HEK293 (cell line): ENCODE measurements at regions not wholly inside any gene's neighbourhood (a gene's known extent, or its start where the extent isn't known, plus 50 kb on each side); places are given as distances from the start of the nearest gene placed in this dataset.

Experiments used
- CTCF ChIA-PET: fragments of 350-600 bp; formaldehyde crosslinking; extraction: SDS; loops from one replicate; lab custom pipeline; 2021; ENCODE audit warnings: antibody characterized with exemption; lab: Yijun Ruan, JAX
- POLR2A ChIA-PET: fragments of 300-600 bp; formaldehyde crosslinking; extraction: SDS; loops from one replicate; lab custom pipeline; 2020; ENCODE audit warnings: antibody characterized with exemption, inconsistent platforms; lab: Yijun Ruan, JAX
- H3K27ac ChIP-seq: fragments of 200-500 bp; sonication (Bioruptor generic); 2 replicates; pipeline ENCODE4 v1.5.1; 2014; ENCODE audit warnings: low read depth, low read length, control low read depth, inconsistent platforms; ENCODE audit errors: extremely low read depth
- H3K36me3 ChIP-seq, 2 experiments: fragments of 200-500 bp in 1 of 2; sonication (Bioruptor generic) in 1 of 2; 1 replicate in 1 of 2; 2 replicates in 1 of 2; pipeline ENCODE4 v1.5.1; 2014 to 2017; ENCODE audit warnings: inconsistent platforms in 2 of 2, low read length in 2 of 2; ENCODE audit not compliant: control insufficient read depth in 2 of 2, insufficient read depth in 1 of 2
- H3K4me1 ChIP-seq: fragments of 200-500 bp; sonication (Bioruptor generic); 2 replicates; pipeline ENCODE4 v1.5.1; 2014; ENCODE audit warnings: mild to moderate bottlenecking, low read length, inconsistent platforms; ENCODE audit not compliant: control insufficient read depth, insufficient read depth
- H3K4me3 ChIP-seq: 2 replicates; pipeline ENCODE4 v1.5.1; 2011; ENCODE audit warnings: low read depth, mild to moderate bottlenecking, control low read depth, low read length, moderate library complexity
- H3K9me3 ChIP-seq: fragments of 200-500 bp; sonication (Bioruptor generic); 2 replicates; pipeline ENCODE4 v1.5.1; 2014; ENCODE audit warnings: low read depth, low read length, inconsistent platforms; ENCODE audit not compliant: control insufficient read depth, insufficient read depth
- GLI2 ChIP-seq: fragments of 450-650 bp; formaldehyde crosslinking; IDR thresholded peaks from 2 replicates; pipeline ENCODE4; 2017; ENCODE audit warnings: missing biosample characterization, missing genetic modification characterization, low read depth, borderline replicate concordance
- GLIS2 ChIP-seq: fragments of 450-650 bp; formaldehyde crosslinking; IDR thresholded peaks from 2 replicates; pipeline ENCODE4 v1.5.1; 2016; ENCODE audit warnings: missing biosample characterization, missing genetic modification characterization
- KLF7 ChIP-seq: fragments of 450-650 bp; formaldehyde crosslinking; IDR thresholded peaks from 2 replicates; pipeline ENCODE4 v1.5.1; 2016; ENCODE audit warnings: missing biosample characterization, missing genetic modification characterization, borderline replicate concordance
- OSR2 ChIP-seq: fragments of 450-650 bp; formaldehyde crosslinking; IDR thresholded peaks from 2 replicates; pipeline ENCODE4 v1.5.1; 2016; ENCODE audit warnings: missing biosample characterization, missing genetic modification characterization
- PRDM1 ChIP-seq: fragments of 450-650 bp; formaldehyde crosslinking; IDR thresholded peaks from 2 replicates; pipeline ENCODE4; 2016; ENCODE audit warnings: missing biosample characterization, missing genetic modification characterization
- SALL2 ChIP-seq: fragments of 450-650 bp; formaldehyde crosslinking; IDR thresholded peaks from 2 replicates; pipeline ENCODE4 v1.5.0; 2017; ENCODE audit warnings: missing biosample characterization, mild to moderate bottlenecking, missing genetic modification characterization, borderline replicate concordance
- YY2 ChIP-seq: fragments of 450-650 bp; formaldehyde crosslinking; IDR thresholded peaks from 2 replicates; pipeline ENCODE4 v1.5.1; 2016; ENCODE audit warnings: missing biosample characterization, missing genetic modification characterization
- ZBTB7A ChIP-seq: fragments of 450-650 bp; formaldehyde crosslinking; IDR thresholded peaks from 2 replicates; pipeline ENCODE4 v1.5.1; 2016; ENCODE audit warnings: low read depth, missing biosample characterization, missing genetic modification characterization
- ZFP69B ChIP-seq: fragments of 450-650 bp; formaldehyde crosslinking; IDR thresholded peaks from 2 replicates; pipeline ENCODE4 v1.5.1; 2016; ENCODE audit warnings: missing biosample characterization, missing genetic modification characterization
- ZIC2 ChIP-seq: fragments of 450-650 bp; formaldehyde crosslinking; IDR thresholded peaks from 2 replicates; pipeline ENCODE4 v1.5.1; 2016; ENCODE audit warnings: missing biosample characterization, missing genetic modification characterization
- ZNF140 ChIP-seq: fragments of 450-650 bp; formaldehyde crosslinking; IDR thresholded peaks from 2 replicates; pipeline ENCODE4 v1.5.1; 2016; ENCODE audit warnings: missing biosample characterization, missing genetic modification characterization
- ZNF391 ChIP-seq: fragments of 450-650 bp; formaldehyde crosslinking; IDR thresholded peaks from 2 replicates; pipeline ENCODE4 v1.5.1; 2016; ENCODE audit warnings: low read depth, missing biosample characterization, missing genetic modification characterization, borderline replicate concordance
- ZNF514 ChIP-seq: fragments of 450-650 bp; formaldehyde crosslinking; IDR thresholded peaks from 2 replicates; pipeline ENCODE4 v1.5.1; 2016; ENCODE audit warnings: missing biosample characterization, missing genetic modification characterization
- ZNF548 ChIP-seq: fragments of 450-650 bp; formaldehyde crosslinking; IDR thresholded peaks from 2 replicates; pipeline ENCODE4 v1.5.1; 2016; ENCODE audit warnings: missing biosample characterization, missing genetic modification characterization
- ZNF558 ChIP-seq: fragments of 450-650 bp; formaldehyde crosslinking; IDR thresholded peaks from 2 replicates; pipeline ENCODE4 v1.5.1; 2016; ENCODE audit warnings: missing biosample characterization, missing genetic modification characterization
- ZNF560 ChIP-seq: fragments of 450-650 bp; formaldehyde crosslinking; IDR thresholded peaks from 2 replicates; pipeline ENCODE4 v1.5.1; 2017; ENCODE audit warnings: missing biosample characterization, missing genetic modification characterization, borderline replicate concordance
- ZNF610 ChIP-seq: fragments of 450-650 bp; formaldehyde crosslinking; IDR thresholded peaks from 2 replicates; pipeline ENCODE4 v1.5.1; 2016; ENCODE audit warnings: missing biosample characterization, missing genetic modification characterization, borderline replicate concordance
- ZNF701 ChIP-seq: fragments of 450-650 bp; formaldehyde crosslinking; IDR thresholded peaks from 2 replicates; pipeline ENCODE4 v1.5.1; 2016; ENCODE audit warnings: missing biosample characterization, missing genetic modification characterization
- TF ChIP-seq, protein P1 (sequence below): fragments of 450-650 bp; formaldehyde crosslinking; IDR thresholded peaks from 2 replicates; pipeline ENCODE4 v1.5.1; 2016; ENCODE audit warnings: missing biosample characterization, missing genetic modification characterization
- TF ChIP-seq, protein P2 (sequence below): fragments of 450-650 bp; formaldehyde crosslinking; IDR thresholded peaks from 2 replicates; pipeline ENCODE4 v1.5.1; 2016; ENCODE audit warnings: missing biosample characterization, missing genetic modification characterization
- TF ChIP-seq, protein P3 (sequence below): fragments of 450-650 bp; formaldehyde crosslinking; IDR thresholded peaks from 2 replicates; pipeline ENCODE4 v1.5.0; 2017; ENCODE audit warnings: missing biosample characterization, missing genetic modification characterization, borderline replicate concordance
- TF ChIP-seq, protein P4 (sequence below): fragments of 450-650 bp; formaldehyde crosslinking; IDR thresholded peaks from 2 replicates; pipeline ENCODE4 v1.5.1; 2016; ENCODE audit warnings: missing biosample characterization, missing genetic modification characterization

DNA sequence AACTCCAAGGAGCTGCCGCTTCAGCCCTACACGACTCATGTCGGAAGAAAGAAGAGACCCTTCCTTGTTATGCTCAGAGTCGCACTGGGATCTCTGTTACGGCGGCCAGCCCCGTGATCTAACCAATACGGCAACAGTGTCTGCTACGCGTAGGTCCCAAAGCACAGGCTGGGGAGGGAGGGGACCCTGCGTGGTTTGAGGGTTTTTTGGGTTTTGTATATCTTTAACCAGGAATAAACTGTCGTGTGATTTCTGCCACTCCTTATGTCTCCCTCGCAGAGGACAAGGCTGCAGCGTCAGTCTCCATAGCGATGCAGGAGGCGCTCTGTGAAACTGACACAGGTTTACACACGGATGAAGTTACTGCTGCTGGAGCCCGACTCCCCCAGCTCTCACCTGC lies 60.0 kb upstream of the DIO3 start:
- TF ChIP-seq PRDM1 (tag by site-specific recombination), result no peak
- TF ChIP-seq ZBTB7A (tag by site-specific recombination), result no peak
- no peak for TF ChIP-seq ZNF701
- TF ChIP-seq, protein P1, sequence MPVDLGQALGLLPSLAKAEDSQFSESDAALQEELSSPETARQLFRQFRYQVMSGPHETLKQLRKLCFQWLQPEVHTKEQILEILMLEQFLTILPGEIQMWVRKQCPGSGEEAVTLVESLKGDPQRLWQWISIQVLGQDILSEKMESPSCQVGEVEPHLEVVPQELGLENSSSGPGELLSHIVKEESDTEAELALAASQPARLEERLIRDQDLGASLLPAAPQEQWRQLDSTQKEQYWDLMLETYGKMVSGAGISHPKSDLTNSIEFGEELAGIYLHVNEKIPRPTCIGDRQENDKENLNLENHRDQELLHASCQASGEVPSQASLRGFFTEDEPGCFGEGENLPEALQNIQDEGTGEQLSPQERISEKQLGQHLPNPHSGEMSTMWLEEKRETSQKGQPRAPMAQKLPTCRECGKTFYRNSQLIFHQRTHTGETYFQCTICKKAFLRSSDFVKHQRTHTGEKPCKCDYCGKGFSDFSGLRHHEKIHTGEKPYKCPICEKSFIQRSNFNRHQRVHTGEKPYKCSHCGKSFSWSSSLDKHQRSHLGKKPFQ, result no peak
- TF ChIP-seq, protein P2, sequence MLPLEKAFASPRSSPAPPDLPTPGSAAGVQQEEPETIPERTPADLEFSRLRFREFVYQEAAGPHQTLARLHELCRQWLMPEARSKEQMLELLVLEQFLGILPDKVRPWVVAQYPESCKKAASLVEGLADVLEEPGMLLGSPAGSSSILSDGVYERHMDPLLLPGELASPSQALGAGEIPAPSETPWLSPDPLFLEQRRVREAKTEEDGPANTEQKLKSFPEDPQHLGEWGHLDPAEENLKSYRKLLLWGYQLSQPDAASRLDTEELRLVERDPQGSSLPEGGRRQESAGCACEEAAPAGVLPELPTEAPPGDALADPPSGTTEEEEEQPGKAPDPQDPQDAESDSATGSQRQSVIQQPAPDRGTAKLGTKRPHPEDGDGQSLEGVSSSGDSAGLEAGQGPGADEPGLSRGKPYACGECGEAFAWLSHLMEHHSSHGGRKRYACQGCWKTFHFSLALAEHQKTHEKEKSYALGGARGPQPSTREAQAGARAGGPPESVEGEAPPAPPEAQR (tag by site-specific recombination), result no peak
- no peak for TF ChIP-seq ZNF391
- no peak for TF ChIP-seq GLIS2 (tag by site-specific recombination)
- no peak for TF ChIP-seq YY2 (tag by site-specific recombination)
- no peak for TF ChIP-seq ZNF560 (tag by site-specific recombination)
- no peaks in the 10 kb centered on the region for H3K36me3 ChIP-seq
- H3K4me3 ChIP-seq, result no peak overlapping the region
- no peaks in the 10 kb centered on the region for H3K9me3 ChIP-seq
- no peak overlapping the region for H3K27ac ChIP-seq
- CTCF ChIA-PET, result interaction anchor here (0.7 to 0.8 kb wide), 2 partner anchors 21 to 35 kb away, joined by 3 read pairs; no protein-coding TSS in a partner anchor
- POLR2A ChIA-PET, result no interaction called here
- H3K4me1 ChIP-seq, result no peaks in the 10 kb centered on the region

DNA sequence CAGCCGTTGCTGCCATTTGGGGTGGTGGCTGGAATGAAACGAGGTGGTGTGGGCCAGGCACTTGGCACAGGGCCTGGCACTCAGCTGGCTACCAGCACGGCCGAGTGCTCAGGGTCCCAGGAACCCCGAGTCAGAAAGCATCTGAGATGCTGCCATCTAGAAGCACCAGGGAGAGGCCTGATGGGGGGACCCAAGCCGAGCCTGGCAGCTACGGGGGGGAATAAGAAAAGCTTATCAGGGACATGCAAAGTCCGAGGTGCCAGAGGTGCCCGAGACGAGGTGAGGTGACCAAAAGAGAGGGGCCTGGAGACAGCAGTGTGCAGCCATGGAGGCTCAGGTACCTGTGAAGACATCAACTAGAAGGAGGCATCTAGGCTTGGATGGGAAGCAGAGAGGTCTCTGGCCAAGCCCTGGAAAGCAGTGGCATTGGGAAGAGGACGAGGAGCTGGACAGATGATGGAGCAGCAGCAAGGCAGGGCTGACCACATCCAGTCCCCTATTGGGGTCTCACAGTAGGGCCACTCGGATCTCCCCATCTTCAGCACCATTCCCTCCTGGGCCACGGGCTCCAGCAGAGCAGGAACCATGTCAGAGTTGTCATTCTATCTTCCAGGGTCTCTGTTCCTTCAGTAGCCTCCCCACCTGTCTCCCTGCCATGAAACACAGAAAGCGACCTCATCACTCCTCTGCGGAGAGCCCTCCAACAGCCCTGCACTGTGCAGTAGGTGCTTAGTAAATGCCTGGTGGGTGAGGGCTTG lies 59.3 kb upstream of the DIO3 start:
- ChIA-PET CTCF (interaction anchor here (0.7 kb wide), 1 partner anchor 36 kb away, joined by 3 read pairs; no protein-coding TSS in a partner anchor), POLR2A (no interaction called here)
- H3K4me1 ChIP-seq, result no peaks in the 10 kb centered on the region
- no peaks in the 10 kb centered on the region for H3K9me3 ChIP-seq
- TF ChIP-seq OSR2 (tag by site-specific recombination) (no peak), ZFP69B (no peak), KLF7 (tag by site-specific recombination) (no peak), GLI2 (no peak), ZNF514 (no peak), SALL2 (tag by site-specific recombination) (no peak), ZNF610 (tag by site-specific recombination) (no peak), ZNF548 (no peak), ZIC2 (no peak), ZNF140 (no peak), ZNF558 (tag by site-specific recombination) (no peak)
- TF ChIP-seq, protein P3, sequence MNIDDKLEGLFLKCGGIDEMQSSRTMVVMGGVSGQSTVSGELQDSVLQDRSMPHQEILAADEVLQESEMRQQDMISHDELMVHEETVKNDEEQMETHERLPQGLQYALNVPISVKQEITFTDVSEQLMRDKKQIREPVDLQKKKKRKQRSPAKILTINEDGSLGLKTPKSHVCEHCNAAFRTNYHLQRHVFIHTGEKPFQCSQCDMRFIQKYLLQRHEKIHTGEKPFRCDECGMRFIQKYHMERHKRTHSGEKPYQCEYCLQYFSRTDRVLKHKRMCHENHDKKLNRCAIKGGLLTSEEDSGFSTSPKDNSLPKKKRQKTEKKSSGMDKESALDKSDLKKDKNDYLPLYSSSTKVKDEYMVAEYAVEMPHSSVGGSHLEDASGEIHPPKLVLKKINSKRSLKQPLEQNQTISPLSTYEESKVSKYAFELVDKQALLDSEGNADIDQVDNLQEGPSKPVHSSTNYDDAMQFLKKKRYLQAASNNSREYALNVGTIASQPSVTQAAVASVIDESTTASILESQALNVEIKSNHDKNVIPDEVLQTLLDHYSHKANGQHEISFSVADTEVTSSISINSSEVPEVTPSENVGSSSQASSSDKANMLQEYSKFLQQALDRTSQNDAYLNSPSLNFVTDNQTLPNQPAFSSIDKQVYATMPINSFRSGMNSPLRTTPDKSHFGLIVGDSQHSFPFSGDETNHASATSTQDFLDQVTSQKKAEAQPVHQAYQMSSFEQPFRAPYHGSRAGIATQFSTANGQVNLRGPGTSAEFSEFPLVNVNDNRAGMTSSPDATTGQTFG (tag by site-specific recombination), result no peak
- TF ChIP-seq, protein P4, sequence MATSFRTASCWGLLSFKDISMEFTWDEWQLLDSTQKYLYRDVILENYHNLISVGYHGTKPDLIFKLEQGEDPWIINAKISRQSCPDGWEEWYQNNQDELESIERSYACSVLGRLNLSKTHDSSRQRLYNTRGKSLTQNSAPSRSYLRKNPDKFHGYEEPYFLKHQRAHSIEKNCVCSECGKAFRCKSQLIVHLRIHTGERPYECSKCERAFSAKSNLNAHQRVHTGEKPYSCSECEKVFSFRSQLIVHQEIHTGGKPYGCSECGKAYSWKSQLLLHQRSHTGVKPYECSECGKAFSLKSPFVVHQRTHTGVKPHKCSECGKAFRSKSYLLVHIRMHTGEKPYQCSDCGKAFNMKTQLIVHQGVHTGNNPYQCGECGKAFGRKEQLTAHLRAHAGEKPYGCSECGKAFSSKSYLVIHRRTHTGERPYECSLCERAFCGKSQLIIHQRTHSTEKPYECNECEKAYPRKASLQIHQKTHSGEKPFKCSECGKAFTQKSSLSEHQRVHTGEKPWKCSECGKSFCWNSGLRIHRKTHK (tag by site-specific recombination), result no peak
- H3K27ac ChIP-seq, result no peak overlapping the region
- H3K36me3 ChIP-seq, result no peaks in the 10 kb centered on the region
- H3K4me3 ChIP-seq, result no peak overlapping the region
